ENCODE measurements at regions not wholly inside any gene's neighbourhood (a gene's known extent, or its start where the extent isn't known, plus 50 kb on each side); places are given as distances from the start of the nearest gene placed in this dataset.

- Histone ChIP-seq H3K36me3 (ENCODE audit: control insufficient read depth in 5 of 5, insufficient read depth in 5 of 5, low read length in 5 of 5) (no peaks in the 10 kb centered on the region), H3K9ac (ENCODE audit: low read length in 5 of 5) (no peak overlapping the region), H3K4me1 (ENCODE audit: control insufficient read depth in 5 of 5, insufficient read depth in 5 of 5, low read length in 5 of 5) (peaks cover 0 to 25% (median 14%) of the 10 kb centered on the region in 5 donors), H3K27ac (ENCODE audit: low read depth, low read length) (no peak overlapping the region), H3K9me3 (ENCODE audit: control insufficient read depth in 5 of 5, low read length in 5 of 5) (no peaks in the 10 kb centered on the region), H3K4me3 (ENCODE audit: low read depth in 1 of 5, low read length in 5 of 5) (no peak overlapping the region), H3K27me3 (ENCODE audit: control insufficient read depth in 5 of 5, insufficient read depth in 4 of 5, low read length in 5 of 5) (no peaks in the 10 kb centered on the region)
These were observed 62.6 kb upstream of the HS6ST1 start for GRCh38 chr2:128380961-128381938.

DNA sequence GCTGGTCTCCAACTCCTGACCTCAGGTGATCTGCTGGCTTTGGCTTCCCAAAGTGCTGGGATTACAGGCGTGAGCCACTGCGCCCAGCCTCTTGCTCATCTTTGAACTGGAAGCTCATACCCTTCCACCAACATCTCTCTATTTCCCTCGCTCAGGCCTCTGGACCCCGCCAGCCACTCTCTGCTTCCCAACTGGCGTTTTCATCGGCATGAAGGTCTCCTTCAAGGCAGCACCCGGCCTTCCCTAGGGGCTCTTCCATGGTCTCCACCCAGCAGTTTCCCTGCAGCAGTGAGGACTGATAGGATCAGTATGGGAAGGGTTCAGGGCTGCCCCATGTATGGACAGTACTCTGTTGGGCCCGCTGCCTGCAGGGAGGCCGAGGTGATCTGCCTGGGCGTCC lies 65.8 kb upstream of the HS6ST1 start:
- Histone ChIP-seq H3K27ac (ENCODE audit: low read depth, low read length) (no peak overlapping the region), H3K27me3 (ENCODE audit: control insufficient read depth in 5 of 5, insufficient read depth in 4 of 5, low read length in 5 of 5) (no peaks in the 10 kb centered on the region), H3K9ac (ENCODE audit: low read length in 5 of 5) (no peak overlapping the region), H3K9me3 (ENCODE audit: control insufficient read depth in 5 of 5, low read length in 5 of 5) (no peaks in the 10 kb centered on the region), H3K36me3 (ENCODE audit: control insufficient read depth in 5 of 5, insufficient read depth in 5 of 5, low read length in 5 of 5) (no peaks in the 10 kb centered on the region), H3K4me3 (ENCODE audit: low read depth in 1 of 5, low read length in 5 of 5) (no peak overlapping the region), H3K4me1 (ENCODE audit: control insufficient read depth in 5 of 5, insufficient read depth in 5 of 5, low read length in 5 of 5) (peaks cover 0 to 24% (median 14%) of the 10 kb centered on the region in 5 donors)

GRCh38 chr2:128384956-128385355 lies 66.3 kb upstream of the HS6ST1 start:
- H3K4me3 ChIP-seq (ENCODE audit: low read depth in 1 of 5, low read length in 5 of 5), result no peak overlapping the region
- H3K9ac ChIP-seq (ENCODE audit: low read length in 5 of 5), result no peak overlapping the region

DNA sequence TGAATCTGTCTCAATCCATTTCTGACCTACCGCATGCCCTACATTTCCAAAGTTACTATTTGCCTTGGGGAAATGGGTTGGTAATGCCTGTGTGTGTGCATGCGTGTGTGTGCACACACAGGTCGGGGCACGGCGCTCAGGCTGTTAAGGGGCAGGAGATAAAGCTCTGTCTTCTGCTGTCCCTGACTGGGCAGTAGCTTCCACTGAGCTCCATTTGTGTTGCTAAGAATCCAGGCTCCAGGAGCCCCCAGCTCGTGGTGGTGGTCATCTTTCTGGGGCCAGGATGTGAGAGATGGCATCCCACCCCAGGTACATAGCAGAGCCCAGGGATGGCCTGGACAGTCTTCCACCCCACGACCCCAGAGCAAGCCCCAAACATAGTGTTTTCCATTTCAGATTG lies 66.7 kb upstream of the HS6ST1 start:
- Histone ChIP-seq H3K4me1 (ENCODE audit: control insufficient read depth in 5 of 5, insufficient read depth in 5 of 5, low read length in 5 of 5) (peaks cover 0 to 25% (median 16%) of the 10 kb centered on the region in 5 donors), H3K9ac (ENCODE audit: low read length in 5 of 5) (no peak overlapping the region), H3K9me3 (ENCODE audit: control insufficient read depth in 5 of 5, low read length in 5 of 5) (no peaks in the 10 kb centered on the region), H3K36me3 (ENCODE audit: control insufficient read depth in 5 of 5, insufficient read depth in 5 of 5, low read length in 5 of 5) (no peaks in the 10 kb centered on the region), H3K27me3 (ENCODE audit: control insufficient read depth in 5 of 5, insufficient read depth in 4 of 5, low read length in 5 of 5) (no peaks in the 10 kb centered on the region), H3K4me3 (ENCODE audit: low read depth in 1 of 5, low read length in 5 of 5) (no peak overlapping the region), H3K27ac (ENCODE audit: low read depth, low read length) (no peak overlapping the region)

More at GRCh38 chr2:128384956-128385355, 66.3 kb upstream of the HS6ST1 start:
- H3K36me3 ChIP-seq (ENCODE audit: control insufficient read depth in 5 of 5, insufficient read depth in 5 of 5, low read length in 5 of 5), result no peaks in the 10 kb centered on the region
- no peaks in the 10 kb centered on the region for H3K9me3 ChIP-seq (ENCODE audit: control insufficient read depth in 5 of 5, low read length in 5 of 5)
- H3K27ac ChIP-seq (ENCODE audit: low read depth, low read length), result no peak overlapping the region
- no peaks in the 10 kb centered on the region for H3K27me3 ChIP-seq (ENCODE audit: control insufficient read depth in 5 of 5, insufficient read depth in 4 of 5, low read length in 5 of 5)
- peaks cover 0 to 21% (median 16%) of the 10 kb centered on the region in 5 donors for H3K4me1 ChIP-seq (ENCODE audit: control insufficient read depth in 5 of 5, insufficient read depth in 5 of 5, low read length in 5 of 5)

DNA sequence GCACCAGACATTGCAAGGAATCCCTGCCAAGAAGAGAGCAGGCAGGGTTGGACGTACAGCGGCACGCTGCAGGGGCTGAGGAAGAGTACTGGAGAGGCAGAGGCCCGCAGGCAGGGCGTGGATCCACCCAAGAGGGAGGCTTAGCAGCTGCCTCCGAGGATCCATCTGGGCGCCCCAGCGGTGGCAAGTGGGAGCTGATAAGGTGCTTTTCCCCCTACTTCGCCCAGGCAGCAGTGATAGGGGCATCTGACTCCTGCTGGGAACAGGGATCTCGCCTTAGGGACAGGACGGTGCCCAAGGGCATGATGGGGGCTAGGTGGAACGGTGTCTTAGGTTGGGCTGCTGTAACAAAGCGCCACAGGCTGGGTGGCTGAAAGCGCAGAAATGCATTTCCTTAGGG lies 67.4 kb upstream of the HS6ST1 start:
- no peak overlapping the region for H3K27ac ChIP-seq (ENCODE audit: low read depth, low read length)
- no peak overlapping the region for H3K9ac ChIP-seq (ENCODE audit: low read length in 5 of 5)
- peaks cover 0 to 21% (median 16%) of the 10 kb centered on the region in 5 donors for H3K4me1 ChIP-seq (ENCODE audit: control insufficient read depth in 5 of 5, insufficient read depth in 5 of 5, low read length in 5 of 5)
- H3K36me3 ChIP-seq (ENCODE audit: control insufficient read depth in 5 of 5, insufficient read depth in 5 of 5, low read length in 5 of 5), result no peaks in the 10 kb centered on the region
- no peak overlapping the region for H3K4me3 ChIP-seq (ENCODE audit: low read depth in 1 of 5, low read length in 5 of 5)
- H3K27me3 ChIP-seq (ENCODE audit: control insufficient read depth in 5 of 5, insufficient read depth in 4 of 5, low read length in 5 of 5), result no peaks in the 10 kb centered on the region
- no peaks in the 10 kb centered on the region for H3K9me3 ChIP-seq (ENCODE audit: control insufficient read depth in 5 of 5, low read length in 5 of 5)

GRCh38 chr2:128388499-128388941 lies 69.9 kb upstream of the HS6ST1 start:
- no peak overlapping the region for H3K9ac ChIP-seq (ENCODE audit: low read length in 5 of 5)
- H3K27ac ChIP-seq (ENCODE audit: low read depth, low read length), result no peak overlapping the region
- no peaks in the 10 kb centered on the region for H3K9me3 ChIP-seq (ENCODE audit: control insufficient read depth in 5 of 5, low read length in 5 of 5)
- H3K36me3 ChIP-seq (ENCODE audit: control insufficient read depth in 5 of 5, insufficient read depth in 5 of 5, low read length in 5 of 5), result no peaks in the 10 kb centered on the region
- no peak overlapping the region for H3K4me3 ChIP-seq (ENCODE audit: low read depth in 1 of 5, low read length in 5 of 5)
- H3K27me3 ChIP-seq (ENCODE audit: control insufficient read depth in 5 of 5, insufficient read depth in 4 of 5, low read length in 5 of 5), result no peaks in the 10 kb centered on the region
- peaks cover 0 to 19% (median 15%) of the 10 kb centered on the region in 5 donors for H3K4me1 ChIP-seq (ENCODE audit: control insufficient read depth in 5 of 5, insufficient read depth in 5 of 5, low read length in 5 of 5)

GRCh38 chr2:128389388-128390086 lies 70.9 kb upstream of the HS6ST1 start:
- Histone ChIP-seq H3K4me1 (ENCODE audit: control insufficient read depth in 5 of 5, insufficient read depth in 5 of 5, low read length in 5 of 5) (peaks cover 0 to 19% (median 15%) of the 10 kb centered on the region in 5 donors), H3K4me3 (ENCODE audit: low read depth in 1 of 5, low read length in 5 of 5) (no peak overlapping the region), H3K27ac (ENCODE audit: low read depth, low read length) (no peak overlapping the region), H3K9me3 (ENCODE audit: control insufficient read depth in 5 of 5, low read length in 5 of 5) (no peaks in the 10 kb centered on the region), H3K27me3 (ENCODE audit: control insufficient read depth in 5 of 5, insufficient read depth in 4 of 5, low read length in 5 of 5) (no peaks in the 10 kb centered on the region), H3K36me3 (ENCODE audit: control insufficient read depth in 5 of 5, insufficient read depth in 5 of 5, low read length in 5 of 5) (no peaks in the 10 kb centered on the region), H3K9ac (ENCODE audit: low read length in 5 of 5) (no peak overlapping the region)

DNA sequence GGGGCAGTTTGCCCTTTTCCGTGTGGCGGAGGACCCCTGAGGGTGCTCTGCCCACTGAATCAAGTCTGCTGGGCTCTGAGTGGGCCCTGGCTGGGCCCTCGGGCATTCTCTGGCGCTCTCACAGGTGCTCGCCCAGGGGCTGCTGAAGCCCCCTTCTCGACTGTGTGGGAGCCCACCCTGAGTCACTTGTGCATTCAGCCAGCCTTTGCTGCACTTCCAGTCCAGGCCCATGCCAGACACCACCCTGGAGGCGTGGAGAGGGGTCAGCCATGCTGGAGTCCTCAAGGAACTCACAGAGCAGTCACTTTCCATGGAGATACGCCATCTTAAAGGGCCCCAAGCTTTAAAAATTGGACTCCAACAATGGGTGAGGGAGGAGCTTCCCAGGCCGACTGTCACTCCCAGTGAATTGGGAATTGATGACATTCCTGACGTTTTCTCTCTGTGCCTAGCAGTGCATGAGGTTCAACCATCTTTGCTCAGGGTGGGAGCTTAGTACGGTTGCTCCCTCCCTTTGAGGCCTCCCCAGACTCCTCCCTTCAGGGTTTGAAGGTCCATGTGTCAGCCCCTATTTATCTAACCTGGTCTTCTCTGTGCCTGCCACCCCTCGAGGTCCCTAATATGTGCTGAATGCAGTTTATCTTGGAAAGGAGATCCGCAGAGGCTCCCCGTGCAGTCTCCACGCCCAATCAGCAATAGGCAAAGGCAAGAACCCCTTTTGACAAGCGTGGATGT lies 71.8 kb upstream of the HS6ST1 start:
- no peaks in the 10 kb centered on the region for H3K36me3 ChIP-seq (ENCODE audit: control insufficient read depth in 5 of 5, insufficient read depth in 5 of 5, low read length in 5 of 5)
- no peak overlapping the region for H3K4me3 ChIP-seq (ENCODE audit: low read depth in 1 of 5, low read length in 5 of 5)
- no peak overlapping the region for H3K27ac ChIP-seq (ENCODE audit: low read depth, low read length)
- H3K27me3 ChIP-seq (ENCODE audit: control insufficient read depth in 5 of 5, insufficient read depth in 4 of 5, low read length in 5 of 5), result no peaks in the 10 kb centered on the region
- no peak overlapping the region for H3K9ac ChIP-seq (ENCODE audit: low read length in 5 of 5)
- H3K4me1 ChIP-seq (ENCODE audit: control insufficient read depth in 5 of 5, insufficient read depth in 5 of 5, low read length in 5 of 5), result peaks cover 0 to 19% (median 15%) of the 10 kb centered on the region in 5 donors
- H3K9me3 ChIP-seq (ENCODE audit: control insufficient read depth in 5 of 5, low read length in 5 of 5), result no peaks in the 10 kb centered on the region

DNA sequence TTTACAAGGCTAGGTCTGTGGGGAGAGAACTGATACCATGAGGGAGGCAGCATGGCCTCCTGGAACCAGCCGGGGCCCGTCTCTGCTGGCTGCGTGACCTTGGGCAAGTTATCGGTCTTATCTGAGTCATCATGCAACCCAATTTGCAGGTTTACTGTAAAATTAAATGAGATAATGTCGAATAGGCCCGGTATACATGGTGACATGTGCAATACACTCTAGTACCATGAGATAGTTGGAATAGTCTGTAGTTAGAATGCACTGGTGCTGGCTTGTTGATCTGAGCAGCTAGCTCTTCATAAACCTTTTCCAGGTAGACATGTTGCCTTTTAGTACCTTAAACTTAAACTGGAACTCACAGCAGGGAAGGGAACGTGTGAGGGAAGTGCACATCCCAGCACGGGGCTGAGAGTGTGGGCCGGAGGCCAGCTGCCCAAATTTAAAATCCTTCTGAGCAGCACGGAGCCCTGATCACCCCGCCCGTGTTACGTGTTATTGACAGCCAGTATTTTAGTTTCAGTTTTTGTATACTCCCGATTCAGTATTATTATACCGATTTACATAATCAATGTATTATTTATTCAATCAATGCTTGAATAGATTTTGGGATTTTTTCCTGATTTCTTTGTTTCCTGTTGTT lies 72.4 kb upstream of the HS6ST1 start:
- Histone ChIP-seq H3K9me3 (ENCODE audit: control insufficient read depth in 5 of 5, low read length in 5 of 5) (no peaks in the 10 kb centered on the region), H3K9ac (ENCODE audit: low read length in 5 of 5) (no peak overlapping the region), H3K4me3 (ENCODE audit: low read depth in 1 of 5, low read length in 5 of 5) (no peak overlapping the region), H3K27me3 (ENCODE audit: control insufficient read depth in 5 of 5, insufficient read depth in 4 of 5, low read length in 5 of 5) (no peaks in the 10 kb centered on the region), H3K36me3 (ENCODE audit: control insufficient read depth in 5 of 5, insufficient read depth in 5 of 5, low read length in 5 of 5) (no peaks in the 10 kb centered on the region), H3K27ac (ENCODE audit: low read depth, low read length) (no peak overlapping the region), H3K4me1 (ENCODE audit: control insufficient read depth in 5 of 5, insufficient read depth in 5 of 5, low read length in 5 of 5) (peaks cover 0 to 19% (median 15%) of the 10 kb centered on the region in 5 donors)
